GM06990 (cell line): ENCODE measurements at regions not wholly inside any gene's neighbourhood (a gene's known extent, or its start where the extent isn't known, plus 50 kb on each side); places are given as distances from the start of the nearest gene placed in this dataset.

Experiments
- DNase-seq: peaks from one replicate; pipeline ENCODE4 v3.0.0-alpha.2; 2011; ENCODE audit not compliant: insufficient read length; ENCODE audit errors: extremely low read depth
- H3K27me3 ChIP-seq: replicated peaks from 2 replicates; pipeline ENCODE4 v1.6.0; 2011; ENCODE audit warnings: low read length; ENCODE audit not compliant: control insufficient read depth, insufficient read depth
- H3K36me3 ChIP-seq: 2 replicates; pipeline ENCODE4 v1.5.1; 2011; ENCODE audit warnings: low read length; ENCODE audit not compliant: control insufficient read depth, insufficient read depth
- H3K4me3 ChIP-seq: replicated peaks from 2 replicates; pipeline ENCODE4 v1.5.1; 2011; ENCODE audit warnings: low read depth, mild to moderate bottlenecking, control low read depth, low read length
- CTCF ChIP-seq: IDR thresholded peaks from 2 replicates; pipeline ENCODE4 v1.5.1; 2011; ENCODE audit warnings: low read length, control low read depth, mild to moderate bottlenecking, inconsistent platforms; ENCODE audit not compliant: insufficient read depth, poor library complexity, severe bottlenecking

- Histone ChIP-seq H3K36me3 (no peaks in the 10 kb centered on the region), H3K4me3 (no peak overlapping the region), H3K27me3 (no peaks in the 10 kb centered on the region)
- no peak for DNase-seq
- no peak for TF ChIP-seq CTCF
These were observed 241.9 kb upstream of the ZFP64 start for GRCh38 chr20:52433326-52434040.

- H3K36me3 ChIP-seq, result no peaks in the 10 kb centered on the region
- TF ChIP-seq CTCF, result no peak
- no peak for DNase-seq
These were observed 241.2 kb upstream of the ZFP64 start for GRCh38 chr20:52432740-52433139.

GRCh38 chr20:52429029-52429428 lies 237.4 kb upstream of the ZFP64 start:
- TF ChIP-seq CTCF, result no peak
- DNase-seq, result no peak
- H3K4me3 ChIP-seq, result no peak overlapping the region
- H3K27me3 ChIP-seq, result no peaks in the 10 kb centered on the region
- H3K36me3 ChIP-seq, result no peaks in the 10 kb centered on the region

More at GRCh38 chr20:52432740-52433139, 241.2 kb upstream of the ZFP64 start:
- no peak overlapping the region for H3K4me3 ChIP-seq
- no peaks in the 10 kb centered on the region for H3K27me3 ChIP-seq

- DNase-seq, result no peak
- TF ChIP-seq CTCF, result no peak
- H3K36me3 ChIP-seq, result no peaks in the 10 kb centered on the region
- no peaks in the 10 kb centered on the region for H3K27me3 ChIP-seq
- H3K4me3 ChIP-seq, result no peak overlapping the region
These were observed 236.4 kb upstream of the ZFP64 start for GRCh38 chr20:52427960-52428359.

GRCh38 chr20:52426856-52427255 lies 235.3 kb upstream of the ZFP64 start:
- no peak for DNase-seq
- Histone ChIP-seq H3K27me3 (no peaks in the 10 kb centered on the region), H3K36me3 (no peaks in the 10 kb centered on the region), H3K4me3 (no peak overlapping the region)
- no peak for TF ChIP-seq CTCF

GRCh38 chr20:52425701-52426100 lies 234.1 kb upstream of the ZFP64 start:
- DNase-seq, result no peak
- no peaks in the 10 kb centered on the region for H3K27me3 ChIP-seq
- H3K4me3 ChIP-seq, result no peak overlapping the region
- no peaks in the 10 kb centered on the region for H3K36me3 ChIP-seq
- TF ChIP-seq CTCF, result no peak
